BE2C (cell line): ENCODE measurements at regions not wholly inside any gene's neighbourhood (a gene's known extent, or its start where the extent isn't known, plus 50 kb on each side); places are given as distances from the start of the nearest gene placed in this dataset.

Source experiments
- DNase-seq: peaks from one replicate; pipeline ENCODE4 v3.0.0-alpha.2; 2020
- H3K27me3 ChIP-seq: fragments of 250-450 bp; sonication (Bioruptor Pico); 2 replicates; pipeline ENCODE4 v1.5.1; 2020; ENCODE audit warnings: mild to moderate bottlenecking
- H3K36me3 ChIP-seq: fragments of 250-450 bp; sonication (Bioruptor Pico); 2 replicates; pipeline ENCODE4 v1.5.1; 2020; ENCODE audit warnings: mild to moderate bottlenecking
- H3K4me1 ChIP-seq: fragments of 250-450 bp; sonication (Bioruptor Pico); 2 replicates; pipeline ENCODE4 v1.5.1; 2020
- H3K4me3 ChIP-seq: 2 replicates; pipeline ENCODE4 v1.5.1; 2011; ENCODE audit warnings: low read depth, low read length
- H3K9me3 ChIP-seq: fragments of 250-450 bp; sonication (Bioruptor Pico); 2 replicates; pipeline ENCODE4 v1.5.1; 2020
- TF ChIP-seq, protein P1 (sequence below): IDR thresholded peaks from 2 replicates; pipeline ENCODE4 v1.5.1; 2012; ENCODE audit warnings: mild to moderate bottlenecking, low read depth, low read length

DNA sequence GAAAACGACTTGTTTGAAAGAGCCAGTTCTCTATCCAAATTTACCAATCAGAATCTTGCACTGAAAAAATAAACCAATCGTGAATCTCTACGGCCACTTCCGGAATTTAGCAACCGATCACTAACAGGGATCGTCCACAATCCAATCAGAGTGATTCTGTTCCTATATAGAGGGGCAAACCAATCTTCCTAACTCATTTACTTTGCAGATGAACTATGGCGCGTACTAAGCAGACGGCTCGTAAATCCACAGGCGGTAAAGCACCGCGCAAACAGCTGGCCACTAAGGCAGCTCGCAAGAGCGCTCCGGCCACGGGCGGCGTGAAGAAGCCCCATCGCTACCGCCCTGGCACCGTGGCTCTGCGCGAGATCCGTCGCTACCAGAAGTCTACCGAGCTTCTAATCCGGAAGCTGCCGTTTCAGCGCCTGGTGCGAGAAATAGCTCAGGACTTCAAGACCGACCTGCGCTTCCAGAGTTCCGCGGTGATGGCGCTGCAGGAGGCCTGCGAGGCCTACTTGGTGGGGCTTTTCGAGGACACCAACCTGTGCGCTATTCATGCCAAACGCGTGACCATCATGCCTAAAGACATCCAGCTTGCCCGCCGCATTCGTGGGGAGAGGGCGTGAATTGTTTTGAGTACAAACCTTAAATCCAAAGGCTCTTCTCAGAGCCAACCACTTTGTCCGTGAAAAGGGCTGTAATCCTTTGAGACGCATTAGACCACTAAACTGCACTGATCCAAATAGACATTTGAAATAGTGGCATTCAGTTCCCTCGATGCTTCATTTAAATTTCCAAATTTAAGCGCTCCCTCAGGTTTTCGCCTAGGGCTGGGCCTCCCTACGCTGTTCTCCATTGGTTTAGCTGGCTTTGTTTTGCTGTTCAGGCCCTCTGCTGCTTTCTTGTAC lies 138.0 kb downstream of the HFE start:
- Histone ChIP-seq H3K36me3 (peaks cover 13% of the 10 kb centered on the region), H3K4me1 (peaks cover 4% of the 10 kb centered on the region; the same call in 1 of the 2 replicates), H3K4me3 (peak overlapping the region; percentile 78), H3K9me3 (0 out of 2 replicates have a peak, but pooled peaks cover 3% of the 10 kb centered on the region), H3K27me3 (no peaks in the 10 kb centered on the region)
- no peak for DNase-seq
- TF ChIP-seq, protein P1, sequence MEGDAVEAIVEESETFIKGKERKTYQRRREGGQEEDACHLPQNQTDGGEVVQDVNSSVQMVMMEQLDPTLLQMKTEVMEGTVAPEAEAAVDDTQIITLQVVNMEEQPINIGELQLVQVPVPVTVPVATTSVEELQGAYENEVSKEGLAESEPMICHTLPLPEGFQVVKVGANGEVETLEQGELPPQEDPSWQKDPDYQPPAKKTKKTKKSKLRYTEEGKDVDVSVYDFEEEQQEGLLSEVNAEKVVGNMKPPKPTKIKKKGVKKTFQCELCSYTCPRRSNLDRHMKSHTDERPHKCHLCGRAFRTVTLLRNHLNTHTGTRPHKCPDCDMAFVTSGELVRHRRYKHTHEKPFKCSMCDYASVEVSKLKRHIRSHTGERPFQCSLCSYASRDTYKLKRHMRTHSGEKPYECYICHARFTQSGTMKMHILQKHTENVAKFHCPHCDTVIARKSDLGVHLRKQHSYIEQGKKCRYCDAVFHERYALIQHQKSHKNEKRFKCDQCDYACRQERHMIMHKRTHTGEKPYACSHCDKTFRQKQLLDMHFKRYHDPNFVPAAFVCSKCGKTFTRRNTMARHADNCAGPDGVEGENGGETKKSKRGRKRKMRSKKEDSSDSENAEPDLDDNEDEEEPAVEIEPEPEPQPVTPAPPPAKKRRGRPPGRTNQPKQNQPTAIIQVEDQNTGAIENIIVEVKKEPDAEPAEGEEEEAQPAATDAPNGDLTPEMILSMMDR = no peak

DNA sequence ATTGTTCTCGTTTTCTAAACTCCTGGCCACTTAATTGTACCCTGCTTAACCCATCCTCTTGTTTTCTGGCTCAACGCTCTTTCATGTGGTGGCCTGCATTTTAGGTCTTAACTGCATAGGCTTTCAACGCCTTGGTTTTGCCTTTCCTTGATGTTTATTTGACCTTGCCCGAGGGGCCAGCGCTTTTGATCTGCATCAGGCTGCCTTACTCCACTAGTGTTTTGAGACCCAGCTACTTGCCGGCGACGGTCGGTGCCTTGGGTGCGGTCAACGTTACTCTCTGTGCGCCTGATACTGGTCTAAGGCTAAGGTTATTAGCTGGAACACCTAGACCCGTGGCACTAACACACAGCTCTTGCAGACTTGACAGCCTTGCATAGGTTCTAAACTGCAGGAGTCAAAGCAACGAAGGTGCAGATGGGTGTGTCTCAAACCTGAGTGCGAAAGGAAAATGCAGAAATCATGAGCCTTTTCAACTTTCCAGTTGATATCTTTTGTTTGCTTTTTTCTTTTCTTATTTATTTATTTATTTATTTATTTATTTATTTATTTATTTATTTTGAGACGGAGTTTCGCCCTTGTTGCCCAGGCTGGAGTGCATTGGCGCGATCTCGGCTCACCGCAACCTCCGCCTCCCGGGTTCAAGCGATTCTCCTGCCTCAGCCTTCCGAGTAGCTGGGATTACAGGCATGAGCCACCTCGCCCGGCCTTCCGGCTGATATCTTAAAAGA lies 138.8 kb downstream of the HFE start:
- no peak overlapping the region for H3K4me3 ChIP-seq
- 0 out of 2 replicates have a peak, but pooled peaks cover 3% of the 10 kb centered on the region for H3K9me3 ChIP-seq
- TF ChIP-seq, protein P1 = no peak
- peaks cover 13% of the 10 kb centered on the region for H3K36me3 ChIP-seq
- H3K27me3 ChIP-seq = no peaks in the 10 kb centered on the region
- no peak for DNase-seq
- H3K4me1 ChIP-seq = peaks cover 4% of the 10 kb centered on the region; the same call in 1 of the 2 replicates

DNA sequence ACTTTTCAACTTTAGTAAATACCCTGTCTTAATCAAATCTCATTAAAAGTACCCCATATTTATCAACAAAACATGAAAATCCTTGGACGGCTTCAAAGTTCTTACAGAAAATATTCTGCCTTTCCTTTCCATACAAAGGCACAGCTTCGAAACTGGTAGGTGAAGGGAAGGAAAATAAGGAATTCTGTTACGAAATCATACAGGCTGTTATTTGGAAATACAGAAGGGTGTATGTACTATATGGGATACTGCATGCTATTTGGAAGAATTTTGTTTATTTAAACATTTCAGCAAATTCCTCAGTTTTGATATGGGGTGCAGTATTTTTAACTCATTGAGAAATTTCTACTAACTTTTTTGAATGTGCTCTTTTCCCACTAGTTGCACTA lies 138.4 kb upstream of the BTN3A2 start:
- no peaks in the 10 kb centered on the region for H3K27me3 ChIP-seq
- H3K4me3 ChIP-seq = no peak overlapping the region
- H3K9me3 ChIP-seq = 0 out of 2 replicates have a peak, but pooled peaks cover 3% of the 10 kb centered on the region

DNA sequence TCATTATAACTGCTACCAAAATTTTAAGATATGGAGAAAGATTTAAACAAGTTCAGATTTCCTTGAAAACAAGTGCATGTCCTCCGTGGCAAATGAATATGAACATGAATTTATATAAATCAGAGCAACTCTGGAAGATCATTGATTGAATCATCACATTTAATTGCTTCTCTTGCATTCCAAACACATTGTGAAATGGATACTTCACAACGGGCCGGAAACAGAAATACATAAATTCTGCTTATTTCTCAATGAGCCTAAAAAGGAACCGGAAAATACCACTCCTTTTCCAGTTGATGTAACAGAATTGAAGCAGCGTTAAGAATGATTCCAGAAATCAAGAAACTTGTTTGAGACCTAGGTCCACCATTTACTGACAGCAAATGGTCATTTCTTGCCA lies 134.6 kb upstream of the BTN3A2 start:
- Histone ChIP-seq H3K4me1 (no peaks in the 10 kb centered on the region), H3K36me3 (peaks cover 7% of the 10 kb centered on the region), H3K27me3 (no peaks in the 10 kb centered on the region), H3K4me3 (no peak overlapping the region), H3K9me3 (no peaks in the 10 kb centered on the region)
- TF ChIP-seq, protein P1 = no peak
- no peak for DNase-seq

More for the DNA sequence above, 138.4 kb upstream of the BTN3A2 start:
- H3K4me1 ChIP-seq = peaks cover 4% of the 10 kb centered on the region; the same call in 1 of the 2 replicates
- no peak for DNase-seq
- TF ChIP-seq, protein P1 = no peak
- H3K36me3 ChIP-seq = peaks cover 13% of the 10 kb centered on the region

DNA sequence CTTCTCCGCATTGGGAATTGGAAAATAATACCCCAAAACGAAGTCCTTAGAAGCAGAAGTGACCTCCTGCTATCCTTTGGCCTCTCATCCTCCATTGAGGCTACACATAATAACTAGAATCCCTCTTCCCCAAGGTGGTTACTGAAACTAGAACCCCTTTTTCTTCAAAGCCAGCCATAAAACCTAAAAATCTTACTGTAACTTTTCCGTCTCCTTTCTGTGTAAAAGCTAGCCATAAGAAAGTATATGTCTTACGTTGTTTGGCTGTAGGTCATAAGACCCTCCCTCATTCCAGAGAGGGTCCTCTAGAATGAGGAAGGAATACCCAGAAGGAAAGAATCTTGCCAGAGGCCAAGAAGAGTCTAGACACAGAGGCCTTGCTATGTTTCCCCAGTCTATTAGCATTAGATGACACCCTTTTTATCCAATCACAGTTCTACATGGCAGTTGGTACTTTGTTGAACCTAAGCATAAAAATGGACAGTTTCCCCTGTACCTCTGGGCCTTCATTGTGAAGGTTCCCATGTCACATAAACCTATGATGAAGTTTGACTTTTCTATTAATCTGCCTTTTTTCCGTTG lies 133.9 kb upstream of the BTN3A2 start:
- H3K4me1 ChIP-seq = no peaks in the 10 kb centered on the region; the same call in 1 of the 2 replicates
- H3K27me3 ChIP-seq = no peaks in the 10 kb centered on the region
- no peak for DNase-seq
- peaks cover 4% of the 10 kb centered on the region; the same call in 1 of the 2 replicates for H3K36me3 ChIP-seq
- H3K4me3 ChIP-seq = no peak overlapping the region
- H3K9me3 ChIP-seq = no peaks in the 10 kb centered on the region
- TF ChIP-seq, protein P1 = no peak
